ENCODE measurements at regions not wholly inside any gene's neighbourhood (a gene's known extent, or its start where the extent isn't known, plus 50 kb on each side); places are given as distances from the start of the nearest gene placed in this dataset.

- TF ChIP-seq CTCF (IDR thresholded peaks at IDR 0.05; ENCODE audit: low read depth, low read length) (no peak), EZH2phosphoT487 (IDR thresholded peaks at IDR 0.05; ENCODE audit: low read depth) (no peak)
Measured at GRCh38 chr5:30752015-30752414, 441.5 kb upstream of the CDH6 start.

Measured in OCI-LY3 (cell line).